IMR-90 (cell line): ENCODE measurements at regions not wholly inside any gene's neighbourhood (a gene's known extent, or its start where the extent isn't known, plus 50 kb on each side); places are given as distances from the start of the nearest gene placed in this dataset.

Source experiments
- ATAC-seq: fragments of 200-7000 bp; cut with Tn5 transposase; 2 replicates; pipeline ENCODE4 v1.9.1; 2020; ENCODE audit warnings: low read depth, mild to moderate bottlenecking, moderate library complexity
- BruUV-seq: library from RNA; stranded (reverse); fragments of 400-500 nt; replicated peaks from 2 replicates; lab custom pipeline; 2021; lab: Mats Ljungman, UMichigan
- CTCF ChIA-PET: fragments of 300-600 bp; formaldehyde crosslinking; extraction: SDS; loops from one replicate; lab custom pipeline; 2021; ENCODE audit warnings: antibody characterized with exemption; lab: Yijun Ruan, JAX
- POLR2A ChIA-PET: fragments of 300-600 bp; sonication (Branson Sonifier 250); formaldehyde crosslinking; loops from one replicate; lab custom pipeline; 2022; ENCODE audit warnings: antibody characterized with exemption; ENCODE audit not compliant: unreplicated experiment; lab: Charles Lee
- DNase-seq: peaks from one replicate; pipeline ENCODE4 v3.0.0; 2013
- H2AFZ ChIP-seq: replicated peaks from 2 replicates; pipeline ENCODE3; 2013; ENCODE audit warnings: low read length, mild to moderate bottlenecking; ENCODE audit not compliant: poor library complexity
- H2AK5ac ChIP-seq: 2 replicates; pipeline ENCODE4 v1.6.1; 2013; ENCODE audit warnings: low read depth, low read length, inconsistent platforms
- H2AK9ac ChIP-seq: replicated peaks from 2 replicates; pipeline ENCODE3; 2013; ENCODE audit warnings: mild to moderate bottlenecking, low read depth, low read length, moderate library complexity; ENCODE audit not compliant: poor library complexity
- H2BK120ac ChIP-seq: 2 replicates; pipeline ENCODE4 v1.6.1; 2013; ENCODE audit warnings: low read depth, low read length, inconsistent platforms
- H2BK15ac ChIP-seq: 3 replicates; pipeline ENCODE4 v1.6.1; 2013; ENCODE audit warnings: low read depth, low read length, inconsistent platforms
- H2BK20ac ChIP-seq: 2 replicates; pipeline ENCODE4 v1.6.1; 2013; ENCODE audit warnings: low read depth, mild to moderate bottlenecking, inconsistent platforms, low read length, moderate library complexity
- H2BK5ac ChIP-seq: 2 replicates; pipeline ENCODE4 v1.6.1; 2013; ENCODE audit warnings: mild to moderate bottlenecking, low read depth, low read length, inconsistent platforms; ENCODE audit not compliant: poor library complexity, severe bottlenecking
- H3K14ac ChIP-seq: replicated peaks from 2 replicates; pipeline ENCODE4 v1.6.1; 2013; ENCODE audit warnings: low read depth, low read length, inconsistent platforms
- H3K18ac ChIP-seq: 2 replicates; pipeline ENCODE4 v1.6.1; 2013; ENCODE audit warnings: low read depth, low read length, control low read depth
- H3K23ac ChIP-seq: 2 replicates; pipeline ENCODE4 v1.6.1; 2013; ENCODE audit warnings: low read depth, low read length, inconsistent platforms
- H3K27ac ChIP-seq: 2 replicates; pipeline ENCODE4 v1.5.1; 2013; ENCODE audit warnings: mild to moderate bottlenecking, control low read depth, low read length; ENCODE audit not compliant: insufficient read depth
- H3K27me3 ChIP-seq: 2 replicates; pipeline ENCODE4 v1.6.1; 2013; ENCODE audit warnings: low read length; ENCODE audit not compliant: control insufficient read depth, insufficient read depth
- H3K36me3 ChIP-seq: 2 replicates; pipeline ENCODE4 v1.6.1; 2013; ENCODE audit warnings: low read length, mixed read lengths; ENCODE audit not compliant: control insufficient read depth, insufficient read depth
- H3K4ac ChIP-seq: 2 replicates; pipeline ENCODE4 v1.6.1; 2013; ENCODE audit warnings: low read depth, low read length, inconsistent platforms
- H3K4me1 ChIP-seq: 2 replicates; pipeline ENCODE4 v1.6.1; 2013; ENCODE audit warnings: low read length, mixed read lengths; ENCODE audit not compliant: control insufficient read depth, insufficient read depth
- H3K4me2 ChIP-seq: 2 replicates; pipeline ENCODE4 v1.6.1; 2013; ENCODE audit warnings: low read depth, mild to moderate bottlenecking, control low read depth, low read length, moderate library complexity
- H3K4me3 ChIP-seq: 2 replicates; pipeline ENCODE4 v1.5.1; 2013; ENCODE audit warnings: low read depth, mild to moderate bottlenecking, control low read depth, low read length, moderate library complexity; ENCODE audit not compliant: insufficient read depth
- H3K56ac ChIP-seq: 2 replicates; pipeline ENCODE4 v1.6.1; 2013; ENCODE audit warnings: low read length, inconsistent platforms; ENCODE audit not compliant: insufficient read depth; ENCODE audit errors: extremely low read depth
- H3K79me1 ChIP-seq, 2 experiments: 2 replicates each; pipeline ENCODE4 v1.6.1; 2013; ENCODE audit warnings: low read length in 2 of 2, inconsistent platforms in 1 of 2, low read depth in 1 of 2
- H3K9ac ChIP-seq: 2 replicates; pipeline ENCODE4 v1.6.1; 2013; ENCODE audit warnings: low read depth, low read length, control low read depth
- H3K9me1 ChIP-seq: 2 replicates; pipeline ENCODE4 v1.6.1; 2013; ENCODE audit warnings: low read length, inconsistent platforms; ENCODE audit not compliant: insufficient read depth
- H3K9me3 ChIP-seq: 2 replicates; pipeline ENCODE4 v1.6.1; 2013; ENCODE audit warnings: low read length; ENCODE audit not compliant: control insufficient read depth, insufficient read depth
- H4K20me1 ChIP-seq: 2 replicates; pipeline ENCODE4 v1.6.1; 2013; ENCODE audit warnings: low read length, inconsistent platforms; ENCODE audit not compliant: insufficient read depth
- H4K5ac ChIP-seq: 2 replicates; pipeline ENCODE4 v1.6.1; 2013; ENCODE audit warnings: mild to moderate bottlenecking, low read depth, low read length, control low read depth
- H4K8ac ChIP-seq, 2 experiments: 2 replicates each; pipeline ENCODE4 v1.6.1; 2013; ENCODE audit warnings: low read depth in 2 of 2, low read length in 2 of 2, control low read depth in 1 of 2, inconsistent platforms in 1 of 2
- H4K91ac ChIP-seq: 2 replicates; pipeline ENCODE4 v1.6.1; 2013; ENCODE audit warnings: low read depth, low read length, inconsistent platforms; ENCODE audit not compliant: insufficient read depth
- BHLHE40 ChIP-seq: fragments of 150-350 bp; IDR thresholded peaks from 2 replicates; pipeline ENCODE4 v1.6.1; 2016; ENCODE audit warnings: mild to moderate bottlenecking, low read depth, low read length
- MAZ ChIP-seq: IDR thresholded peaks from 2 replicates; pipeline ENCODE4 v1.6.1; 2012; ENCODE audit warnings: low read depth, mild to moderate bottlenecking, low read length, improper control_type of control experiment, moderate library complexity, borderline replicate concordance
- RFX5 ChIP-seq: IDR thresholded peaks from 2 replicates; pipeline ENCODE4 v1.8.0; 2012; ENCODE audit warnings: low read depth, mild to moderate bottlenecking, low read length, moderate library complexity
- WGBS, 2 experiments: methylation state at CpG; one replicate each; pipeline versions ENCODE4 v1.1.5 to v1.1.7; 2013; ENCODE audit warnings: missing lambda C conversion rate in 2 of 2; ENCODE audit not compliant: insufficient read length in 1 of 2; ENCODE audit errors: extremely low coverage in 2 of 2; 5-methylcytosine and 5-hydroxymethylcytosine counted together
- dilution Hi-C: fragments of 300-500 bp; cut with HindIII; formaldehyde crosslinking; loops from one replicate; pipeline ENCODE4 v1.14.3; 2018; ENCODE audit warnings: low sequenced_read_pairs; ENCODE audit not compliant: unreplicated experiment
- in situ Hi-C: fragments of 300-500 bp; cut with MboI; formaldehyde crosslinking; loops from 3 replicates; pipeline ENCODE4 v1.14.3; 2019; ENCODE audit warnings: low sequenced_read_pairs, inconsistent platforms, mixed read lengths
- intact Hi-C: fragments of 100-400 bp; cut with micrococcal nuclease; formaldehyde crosslinking; loops from 2 replicates; pipeline ENCODE4 v1.10.0; 2022
- TF ChIP-seq, protein P1 (sequence below): conservative IDR thresholded peaks from 2 replicates; pipeline ENCODE4 v1.5.1; 2012; ENCODE audit warnings: mild to moderate bottlenecking, low read depth, low read length, improper control_type of control experiment
- TF ChIP-seq, protein P2 (sequence below): fragments of 150-350 bp; IDR thresholded peaks from 2 replicates; pipeline ENCODE4 v1.6.1; 2017; ENCODE audit warnings: mild to moderate bottlenecking, antibody characterized with exemption, low read length, low read depth

DNA sequence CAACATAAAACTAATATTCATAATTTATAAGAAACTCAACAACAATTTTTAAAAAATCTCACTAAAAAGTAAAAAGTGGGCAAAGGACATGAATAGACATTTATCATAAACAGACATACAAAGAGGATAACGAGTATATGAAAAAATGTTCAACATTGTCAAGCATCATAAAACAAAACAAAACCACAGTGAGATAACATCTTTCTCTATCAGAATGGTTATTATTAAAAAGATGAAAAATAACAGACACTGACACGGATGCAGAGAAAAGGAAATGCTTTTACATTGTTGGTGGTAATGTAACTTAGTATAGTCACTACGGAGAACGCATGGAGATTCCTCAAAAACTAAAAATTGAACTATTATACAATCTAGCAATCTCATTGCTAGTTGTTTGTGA is 813.0 kb downstream of the LUZP2 start:
- dilution Hi-C loops (no loop called here), intact Hi-C loops (no loop called here), in situ Hi-C loops (no loop called here)
- Histone ChIP-seq H2AK5ac (no peak overlapping the region), H4K8ac (no peak overlapping the region), H3K4ac (no peak overlapping the region), H4K5ac (no peak overlapping the region), H3K27ac (no peak overlapping the region), H3K79me1 (no peaks in the 10 kb centered on the region), H3K4me1 (no peaks in the 10 kb centered on the region), H3K9ac (no peak overlapping the region), H3K18ac (no peak overlapping the region), H2BK15ac (no peak overlapping the region), H2BK5ac (no peak overlapping the region), H3K4me2 (no peak overlapping the region), H2AFZ (no peak overlapping the region), H3K27me3 (no peaks in the 10 kb centered on the region), H3K36me3 (no peaks in the 10 kb centered on the region), H3K9me3 (no peaks in the 10 kb centered on the region; the same call in 1 of the 2 replicates), H3K4me3 (no peak overlapping the region), H2BK20ac (no peak overlapping the region), H3K14ac (no peak overlapping the region), H3K23ac (no peak overlapping the region), H3K56ac (no peak overlapping the region), H4K20me1 (no peaks in the 10 kb centered on the region), H2AK9ac (no peak overlapping the region), H2BK120ac (no peak overlapping the region), H3K9me1 (no peaks in the 10 kb centered on the region), H4K91ac (no peak overlapping the region)
- no TSS peak for BruUV-seq
- POLR2A ChIA-PET: no interaction called here
- ATAC-seq (no peak), DNase-seq (no peak)
- no CpG with 5 or more reads among the region's 4 CpGs for WGBS, 2 experiments
- CTCF ChIA-PET: no interaction called here
- no peak for TF ChIP-seq BHLHE40
- TF ChIP-seq RFX5: no peak
- TF ChIP-seq, protein P1, sequence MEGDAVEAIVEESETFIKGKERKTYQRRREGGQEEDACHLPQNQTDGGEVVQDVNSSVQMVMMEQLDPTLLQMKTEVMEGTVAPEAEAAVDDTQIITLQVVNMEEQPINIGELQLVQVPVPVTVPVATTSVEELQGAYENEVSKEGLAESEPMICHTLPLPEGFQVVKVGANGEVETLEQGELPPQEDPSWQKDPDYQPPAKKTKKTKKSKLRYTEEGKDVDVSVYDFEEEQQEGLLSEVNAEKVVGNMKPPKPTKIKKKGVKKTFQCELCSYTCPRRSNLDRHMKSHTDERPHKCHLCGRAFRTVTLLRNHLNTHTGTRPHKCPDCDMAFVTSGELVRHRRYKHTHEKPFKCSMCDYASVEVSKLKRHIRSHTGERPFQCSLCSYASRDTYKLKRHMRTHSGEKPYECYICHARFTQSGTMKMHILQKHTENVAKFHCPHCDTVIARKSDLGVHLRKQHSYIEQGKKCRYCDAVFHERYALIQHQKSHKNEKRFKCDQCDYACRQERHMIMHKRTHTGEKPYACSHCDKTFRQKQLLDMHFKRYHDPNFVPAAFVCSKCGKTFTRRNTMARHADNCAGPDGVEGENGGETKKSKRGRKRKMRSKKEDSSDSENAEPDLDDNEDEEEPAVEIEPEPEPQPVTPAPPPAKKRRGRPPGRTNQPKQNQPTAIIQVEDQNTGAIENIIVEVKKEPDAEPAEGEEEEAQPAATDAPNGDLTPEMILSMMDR: no peak
- TF ChIP-seq, protein P2, sequence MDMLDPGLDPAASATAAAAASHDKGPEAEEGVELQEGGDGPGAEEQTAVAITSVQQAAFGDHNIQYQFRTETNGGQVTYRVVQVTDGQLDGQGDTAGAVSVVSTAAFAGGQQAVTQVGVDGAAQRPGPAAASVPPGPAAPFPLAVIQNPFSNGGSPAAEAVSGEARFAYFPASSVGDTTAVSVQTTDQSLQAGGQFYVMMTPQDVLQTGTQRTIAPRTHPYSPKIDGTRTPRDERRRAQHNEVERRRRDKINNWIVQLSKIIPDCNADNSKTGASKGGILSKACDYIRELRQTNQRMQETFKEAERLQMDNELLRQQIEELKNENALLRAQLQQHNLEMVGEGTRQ: no peak
- no peak for TF ChIP-seq MAZ
